ENCODE measurements at regions not wholly inside any gene's neighbourhood (a gene's known extent, or its start where the extent isn't known, plus 50 kb on each side); places are given as distances from the start of the nearest gene placed in this dataset.

GRCh38 chr21:38979271-38980121, 173.8 kb downstream of the ETS2 start:
- TF ChIP-seq EZH2 (IDR thresholded peaks at IDR 0.05; ENCODE audit: insufficient read depth, poor library complexity, severe bottlenecking) (no peak), EZH2phosphoT487 (IDR thresholded peaks at IDR 0.05; ENCODE audit: insufficient read depth, low read depth) (no peak)

Data from GM23248 (cell line).